H1 (cell line): ENCODE measurements at regions not wholly inside any gene's neighbourhood (a gene's known extent, or its start where the extent isn't known, plus 50 kb on each side); places are given as distances from the start of the nearest gene placed in this dataset.

ENCODE experiments used
- CREB1 ChIP-seq: IDR thresholded peaks from 2 replicates; pipeline ENCODE4 v1.6.1; 2012; ENCODE audit warnings: inconsistent platforms
- CTBP2 ChIP-seq: IDR thresholded peaks from 2 replicates; pipeline ENCODE4 v1.7.0; 2011; ENCODE audit warnings: borderline replicate concordance, mild to moderate bottlenecking, moderate library complexity, mixed read lengths, low read length; ENCODE audit not compliant: insufficient read depth, insufficient read length
- HDAC2 ChIP-seq, 2 experiments: fragments of 300-600 bp in 1 of 2; sonication (generic) in 1 of 2; IDR thresholded peaks; 2 replicates each; pipeline ENCODE4 v1.6.1; 2011 to 2012; ENCODE audit warnings: low read depth in 2 of 2, low read length in 2 of 2, mild to moderate bottlenecking in 2 of 2, moderate library complexity in 2 of 2, borderline replicate concordance in 1 of 2, inconsistent platforms in 1 of 2
- RFX5 ChIP-seq: IDR thresholded peaks from 2 replicates; pipeline ENCODE4 v1.6.1; 2011; ENCODE audit warnings: low read depth, low read length, improper control_type of control experiment, borderline replicate concordance

- TF ChIP-seq CTBP2, result no peak
- no peak for TF ChIP-seq CREB1
- no peak for TF ChIP-seq RFX5
- no peak for TF ChIP-seq HDAC2 (IDR thresholded peaks at IDR 0.05; ENCODE audit: borderline replicate concordance in 1 of 2, low read depth in 2 of 2, low read length in 2 of 2)
These were observed 344.9 kb downstream of the LPIN1 start (continued) for GRCh38 chr2:12091201-12091806.
